Activated T-helper 2 cell treated with anti-CD3 and anti-CD28 coated beads, Interferon-gamma antibody, Interleukin-2, Interleukin-4, amounts not matched to agents 10 μg/mL and 5 μg/mL and 100 μg/mL, durations not matched to agents 14 hours and 24 hours and 36 hours (primary cell): ENCODE measurements at regions not wholly inside any gene's neighbourhood (a gene's known extent, or its start where the extent isn't known, plus 50 kb on each side); places are given as distances from the start of the nearest gene placed in this dataset.
"Not testable (repeated sequence)": the region's sequence is repeated elsewhere in the genome, so short reads cannot be mapped to it uniquely, and the experiment has no call there.

Experiments used
- DNase-seq: peaks from one replicate; pipeline ENCODE4 v3.0.0; 2021; ENCODE audit warnings: low spot score
- H3K27ac Mint-ChIP-seq: one replicate; pipeline ENCODE4 v1.8.0; 2021; ENCODE audit warnings: mixed read lengths
- H3K27me3 Mint-ChIP-seq: one replicate; pipeline ENCODE4 v1.8.0; 2021; ENCODE audit warnings: low read depth, mixed read lengths
- H3K36me3 Mint-ChIP-seq: one replicate; pipeline ENCODE4 v1.8.0; 2021; ENCODE audit warnings: low read depth, mixed read lengths
- H3K4me1 Mint-ChIP-seq: one replicate; pipeline ENCODE4 v1.8.0; 2021; ENCODE audit warnings: low read depth, mixed read lengths
- H3K4me3 Mint-ChIP-seq: one replicate; pipeline ENCODE4 v1.8.0; 2021; ENCODE audit warnings: low read depth, mild to moderate bottlenecking, moderate library complexity, mixed read lengths
- H3K9me3 Mint-ChIP-seq: one replicate; pipeline ENCODE4 v1.8.0; 2021; ENCODE audit warnings: mixed read lengths
- intact Hi-C: fragments of 100-400 bp; cut with micrococcal nuclease; formaldehyde crosslinking; loops from one replicate; pipeline ENCODE4 v1.15.1; 2023

- Mint-ChIP-seq H3K9me3 (no peaks in the 10 kb centered on the region), H3K4me3 (no peak overlapping the region), H3K4me1 (no peaks in the 10 kb centered on the region), H3K27me3 (peaks cover 1% of the 10 kb centered on the region), H3K36me3 (no peaks in the 10 kb centered on the region), H3K27ac (no peak overlapping the region)
- no peak for DNase-seq
- intact Hi-C loops, result no loop called here
Measured at GRCh38 chr2:175823002-175823706, 178.9 kb downstream of the LNPK start.

- no peaks in the 10 kb centered on the region for H3K4me1 Mint-ChIP-seq
- no peaks in the 10 kb centered on the region for H3K27me3 Mint-ChIP-seq
- no peaks in the 10 kb centered on the region for H3K9me3 Mint-ChIP-seq
- no peak overlapping the region for H3K4me3 Mint-ChIP-seq
- intact Hi-C loops, result no loop called here
- H3K27ac Mint-ChIP-seq, result no peak overlapping the region
- DNase-seq, result no peak
- H3K36me3 Mint-ChIP-seq, result no peaks in the 10 kb centered on the region
Measured at GRCh38 chr2:175817221-175817620, 184.8 kb downstream of the LNPK start.

- Mint-ChIP-seq H3K27me3 (no peaks in the 10 kb centered on the region), H3K27ac (no peak overlapping the region), H3K4me3 (no peak overlapping the region), H3K9me3 (no peaks in the 10 kb centered on the region), H3K4me1 (no peaks in the 10 kb centered on the region), H3K36me3 (no peaks in the 10 kb centered on the region)
- intact Hi-C loops, result no loop called here
- no peak for DNase-seq
Measured at GRCh38 chr2:175815537-175815936, 186.5 kb downstream of the LNPK start.

- DNase-seq, result no peak
- intact Hi-C loops, result no loop called here
- H3K36me3 Mint-ChIP-seq, result no peaks in the 10 kb centered on the region
- H3K27ac Mint-ChIP-seq, result no peak overlapping the region
- no peaks in the 10 kb centered on the region for H3K9me3 Mint-ChIP-seq
- no peaks in the 10 kb centered on the region for H3K27me3 Mint-ChIP-seq
- H3K4me3 Mint-ChIP-seq, result no peak overlapping the region
- no peaks in the 10 kb centered on the region for H3K4me1 Mint-ChIP-seq
Measured at GRCh38 chr2:175811971-175812370, 190.1 kb downstream of the LNPK start.

GRCh38 chr2:175808858-175809257 is 193.2 kb downstream of the LNPK start:
- Mint-ChIP-seq H3K36me3 (no peaks in the 10 kb centered on the region), H3K27me3 (no peaks in the 10 kb centered on the region), H3K4me1 (no peaks in the 10 kb centered on the region), H3K27ac (no peak overlapping the region), H3K9me3 (no peaks in the 10 kb centered on the region), H3K4me3 (no peak overlapping the region)
- intact Hi-C loops, result no loop called here
- no peak for DNase-seq

- no peaks in the 10 kb centered on the region for H3K27me3 Mint-ChIP-seq
- H3K4me3 Mint-ChIP-seq, result no peak overlapping the region
- H3K27ac Mint-ChIP-seq, result no peak overlapping the region
- H3K36me3 Mint-ChIP-seq, result no peaks in the 10 kb centered on the region
- no peaks in the 10 kb centered on the region for H3K4me1 Mint-ChIP-seq
- no peaks in the 10 kb centered on the region for H3K9me3 Mint-ChIP-seq
- intact Hi-C loops, result no loop called here
- DNase-seq, result no peak
Measured at GRCh38 chr2:175808078-175808477, 194.0 kb downstream of the LNPK start.

GRCh38 chr2:175807031-175807873 is 194.8 kb downstream of the LNPK start:
- DNase-seq, result no peak
- Mint-ChIP-seq H3K4me3 (no peak overlapping the region), H3K27me3 (no peaks in the 10 kb centered on the region), H3K27ac (no peak overlapping the region), H3K4me1 (no peaks in the 10 kb centered on the region), H3K36me3 (no peaks in the 10 kb centered on the region), H3K9me3 (no peaks in the 10 kb centered on the region)
- intact Hi-C loops, result no loop called here

- no peaks in the 10 kb centered on the region for H3K27me3 Mint-ChIP-seq
- H3K27ac Mint-ChIP-seq, result no peak overlapping the region
- no peak overlapping the region for H3K4me3 Mint-ChIP-seq
- H3K9me3 Mint-ChIP-seq, result no peaks in the 10 kb centered on the region
- DNase-seq, result no peak
- no peaks in the 10 kb centered on the region for H3K4me1 Mint-ChIP-seq
- H3K36me3 Mint-ChIP-seq, result no peaks in the 10 kb centered on the region
- intact Hi-C loops, result no loop called here
Measured at GRCh38 chr2:175806570-175806969, 195.5 kb downstream of the LNPK start.

GRCh38 chr2:175806125-175806490 is 196.0 kb downstream of the LNPK start:
- Mint-ChIP-seq H3K4me3 (no peak overlapping the region), H3K27me3 (no peaks in the 10 kb centered on the region), H3K27ac (no peak overlapping the region), H3K36me3 (no peaks in the 10 kb centered on the region), H3K4me1 (no peaks in the 10 kb centered on the region), H3K9me3 (no peaks in the 10 kb centered on the region)
- intact Hi-C loops, result no loop called here
- DNase-seq, result no peak

- no peak for DNase-seq
- H3K9me3 Mint-ChIP-seq, result no peaks in the 10 kb centered on the region
- no peaks in the 10 kb centered on the region for H3K36me3 Mint-ChIP-seq
- no peak overlapping the region for H3K27ac Mint-ChIP-seq
- H3K4me1 Mint-ChIP-seq, result no peaks in the 10 kb centered on the region
- intact Hi-C loops, result no loop called here
- H3K27me3 Mint-ChIP-seq, result no peaks in the 10 kb centered on the region
- no peak overlapping the region for H3K4me3 Mint-ChIP-seq
Measured at GRCh38 chr2:175805442-175806124, 196.5 kb downstream of the LNPK start.

- H3K36me3 Mint-ChIP-seq, result no peaks in the 10 kb centered on the region
- no peaks in the 10 kb centered on the region for H3K9me3 Mint-ChIP-seq
- DNase-seq, result no peak
- H3K4me1 Mint-ChIP-seq, result no peaks in the 10 kb centered on the region
- intact Hi-C loops, result no loop called here
- no peaks in the 10 kb centered on the region for H3K27me3 Mint-ChIP-seq
- no peak overlapping the region for H3K27ac Mint-ChIP-seq
- no peak overlapping the region for H3K4me3 Mint-ChIP-seq
Measured at GRCh38 chr2:175804122-175804521, 197.9 kb downstream of the LNPK start.

GRCh38 chr2:175796422-175796821 is 205.6 kb downstream of the LNPK start:
- DNase-seq, H3K27me3 Mint-ChIP-seq, H3K9me3 Mint-ChIP-seq, intact Hi-C loops, H3K36me3 Mint-ChIP-seq, H3K4me3 Mint-ChIP-seq, H3K27ac Mint-ChIP-seq, H3K4me1 Mint-ChIP-seq: not testable (repeated sequence)

- Mint-ChIP-seq H3K27ac (no peak overlapping the region), H3K4me3 (no peak overlapping the region), H3K36me3 (no peaks in the 10 kb centered on the region), H3K9me3 (peaks cover 9% of the 10 kb centered on the region), H3K27me3 (no peaks in the 10 kb centered on the region), H3K4me1 (no peaks in the 10 kb centered on the region)
- intact Hi-C loops, result no loop called here
- no peak for DNase-seq
Measured at GRCh38 chr2:175793648-175794047, 208.4 kb downstream of the LNPK start.
